Mammary epithelial cell (primary cell): ENCODE measurements at regions not wholly inside any gene's neighbourhood (a gene's known extent, or its start where the extent isn't known, plus 50 kb on each side); places are given as distances from the start of the nearest gene placed in this dataset.

ENCODE experiments used
- CTCF ChIP-seq, 2 donors: IDR thresholded peaks in 1 of 2; conservative IDR thresholded peaks in 1 of 2; 2 replicates each; pipeline ENCODE4 v1.5.1; 2011 to 2012; ENCODE audit warnings: inconsistent platforms in 2 of 2, low read length in 2 of 2, mild to moderate bottlenecking in 2 of 2, control low read depth in 1 of 2, low read depth in 1 of 2; ENCODE audit not compliant: insufficient read depth in 1 of 2; ENCODE audit errors: extremely low read depth in 1 of 2
- EZH2 ChIP-seq: IDR thresholded peaks from 2 replicates; pipeline ENCODE4 v1.6.1; 2012; ENCODE audit warnings: low read length, inconsistent platforms, borderline replicate concordance

GRCh38 chr22:34416022-34416860, 496.0 kb upstream of the LARGE1 start:
- TF ChIP-seq CTCF (conservative IDR thresholded peaks at IDR 0.05 in 1 of 2, IDR thresholded peaks at IDR 0.05 in 1 of 2; ENCODE audit: extremely low read depth in 1 of 2, insufficient read depth in 1 of 2, low read depth in 1 of 2, low read length in 2 of 2) (no peak), EZH2 (no peak)
